Epithelial cell of esophagus (primary cell): ENCODE measurements at regions not wholly inside any gene's neighbourhood (a gene's known extent, or its start where the extent isn't known, plus 50 kb on each side); places are given as distances from the start of the nearest gene placed in this dataset.

ENCODE experiments used
- DNase-seq: peaks from one replicate; pipeline ENCODE4 v3.0.0; 2010; ENCODE audit warnings: low read depth
- H3K4me3 ChIP-seq: 2 replicates; pipeline ENCODE4 v1.5.1; 2011; ENCODE audit warnings: mild to moderate bottlenecking, low read length, control low read depth
- TF ChIP-seq, protein P1 (sequence below): IDR thresholded peaks from 2 replicates; pipeline ENCODE4 v1.5.1; 2011; ENCODE audit warnings: low read depth, mild to moderate bottlenecking, low read length, control low read depth, inconsistent platforms; ENCODE audit not compliant: insufficient read depth; ENCODE audit errors: missing control alignments

DNA sequence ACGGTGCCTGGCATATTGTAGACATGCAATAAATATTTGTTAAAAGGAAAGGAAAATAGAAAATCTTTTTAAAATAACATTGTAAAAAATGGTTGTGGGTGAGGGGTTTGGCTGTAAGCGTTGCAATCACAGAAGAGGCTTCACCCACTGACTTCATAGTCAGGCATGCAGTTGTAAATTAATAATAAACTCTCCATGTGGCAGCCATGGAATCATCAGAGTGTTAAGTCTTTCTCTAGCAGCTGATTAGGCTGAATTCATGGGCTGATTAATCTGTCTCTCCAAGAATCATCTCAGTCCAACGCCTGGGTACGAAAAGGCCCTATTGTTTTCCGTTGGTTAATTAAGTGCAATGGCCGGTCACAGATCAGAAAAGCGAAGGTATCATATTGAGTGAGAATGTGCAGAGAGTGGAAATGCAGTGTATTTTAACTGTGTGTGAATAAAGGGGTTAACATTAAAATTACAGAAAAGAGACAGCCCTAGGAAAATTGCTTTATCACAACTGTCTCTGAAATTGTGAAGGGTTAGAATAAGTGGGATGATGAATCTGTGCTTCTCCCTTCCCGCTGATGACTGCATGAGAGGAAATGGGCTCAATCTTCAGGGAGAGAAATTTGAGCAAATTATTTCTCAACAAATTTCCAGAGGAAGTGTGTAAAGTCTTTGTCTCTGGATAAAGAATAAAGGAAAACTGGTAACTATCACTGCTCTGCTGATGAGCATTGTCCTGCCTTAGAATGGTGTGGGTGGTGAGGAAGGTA is 269.0 kb downstream of the FAM76B start:
- TF ChIP-seq, protein P1, sequence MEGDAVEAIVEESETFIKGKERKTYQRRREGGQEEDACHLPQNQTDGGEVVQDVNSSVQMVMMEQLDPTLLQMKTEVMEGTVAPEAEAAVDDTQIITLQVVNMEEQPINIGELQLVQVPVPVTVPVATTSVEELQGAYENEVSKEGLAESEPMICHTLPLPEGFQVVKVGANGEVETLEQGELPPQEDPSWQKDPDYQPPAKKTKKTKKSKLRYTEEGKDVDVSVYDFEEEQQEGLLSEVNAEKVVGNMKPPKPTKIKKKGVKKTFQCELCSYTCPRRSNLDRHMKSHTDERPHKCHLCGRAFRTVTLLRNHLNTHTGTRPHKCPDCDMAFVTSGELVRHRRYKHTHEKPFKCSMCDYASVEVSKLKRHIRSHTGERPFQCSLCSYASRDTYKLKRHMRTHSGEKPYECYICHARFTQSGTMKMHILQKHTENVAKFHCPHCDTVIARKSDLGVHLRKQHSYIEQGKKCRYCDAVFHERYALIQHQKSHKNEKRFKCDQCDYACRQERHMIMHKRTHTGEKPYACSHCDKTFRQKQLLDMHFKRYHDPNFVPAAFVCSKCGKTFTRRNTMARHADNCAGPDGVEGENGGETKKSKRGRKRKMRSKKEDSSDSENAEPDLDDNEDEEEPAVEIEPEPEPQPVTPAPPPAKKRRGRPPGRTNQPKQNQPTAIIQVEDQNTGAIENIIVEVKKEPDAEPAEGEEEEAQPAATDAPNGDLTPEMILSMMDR = no peak
- H3K4me3 ChIP-seq = no peak overlapping the region
- DNase-seq = no peak

DNA sequence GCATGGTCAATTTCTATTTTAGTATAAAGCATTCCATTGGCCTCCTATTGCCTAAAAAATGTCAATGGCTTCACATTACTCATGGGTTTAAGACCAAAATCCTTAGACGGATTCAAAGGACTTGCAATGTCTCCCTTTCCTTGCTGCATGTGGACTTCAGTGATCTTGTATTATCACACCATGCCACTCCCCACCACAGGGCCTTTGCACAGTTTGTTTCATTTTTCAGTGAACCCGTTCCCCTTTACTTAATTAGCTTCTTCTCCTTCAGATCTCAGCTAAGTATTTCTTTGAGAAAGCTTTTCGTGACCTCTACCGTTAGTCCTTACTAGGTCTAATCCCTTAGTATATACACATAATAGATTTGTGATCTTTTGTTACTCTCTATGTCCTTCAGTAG is 269.7 kb downstream of the FAM76B start:
- TF ChIP-seq, protein P1 = no peak
- H3K4me3 ChIP-seq = no peak overlapping the region
- no peak for DNase-seq

DNA sequence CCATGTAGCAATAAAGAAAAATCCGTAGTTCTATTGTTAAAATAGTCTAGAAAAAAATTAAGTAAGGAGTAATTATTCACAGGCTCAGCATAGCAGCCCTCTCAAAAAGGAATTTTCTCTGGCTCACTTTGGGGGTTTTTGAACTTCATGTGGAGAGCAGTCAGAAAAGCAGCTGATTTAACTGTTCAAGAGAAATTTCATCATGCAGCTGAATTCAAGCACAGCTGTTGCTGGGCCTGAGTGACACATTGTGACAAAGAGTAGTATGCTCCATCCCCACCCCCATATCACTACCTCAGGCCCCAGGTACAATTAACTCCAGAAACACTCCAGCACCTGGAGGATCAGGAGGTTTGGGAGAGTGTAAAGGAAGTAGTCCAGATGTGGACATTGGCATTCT is 272.1 kb downstream of the FAM76B start:
- TF ChIP-seq, protein P1 = no peak
- DNase-seq = no peak
- no peak overlapping the region for H3K4me3 ChIP-seq

DNA sequence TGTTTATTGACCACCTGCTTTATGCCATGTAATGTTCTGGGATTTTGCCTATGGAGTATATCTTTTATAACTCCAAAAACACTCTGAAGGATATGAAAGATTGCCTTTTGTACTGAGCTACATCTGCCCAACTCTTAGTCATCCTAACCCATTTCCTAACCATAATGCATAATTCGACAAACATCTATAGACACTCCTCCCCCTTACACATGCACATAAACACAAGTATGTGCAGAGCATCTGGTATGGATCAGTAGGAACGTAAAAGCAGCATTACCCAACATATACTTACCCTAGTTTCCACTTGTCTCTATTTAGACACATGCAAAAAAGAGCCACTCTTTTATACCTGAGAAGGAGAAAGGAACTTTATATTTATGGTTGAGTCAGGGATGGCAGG is 272.8 kb downstream of the FAM76B start:
- peak; percentile 94 for DNase-seq
- TF ChIP-seq, protein P1 = no peak
- H3K4me3 ChIP-seq = no peak overlapping the region

DNA sequence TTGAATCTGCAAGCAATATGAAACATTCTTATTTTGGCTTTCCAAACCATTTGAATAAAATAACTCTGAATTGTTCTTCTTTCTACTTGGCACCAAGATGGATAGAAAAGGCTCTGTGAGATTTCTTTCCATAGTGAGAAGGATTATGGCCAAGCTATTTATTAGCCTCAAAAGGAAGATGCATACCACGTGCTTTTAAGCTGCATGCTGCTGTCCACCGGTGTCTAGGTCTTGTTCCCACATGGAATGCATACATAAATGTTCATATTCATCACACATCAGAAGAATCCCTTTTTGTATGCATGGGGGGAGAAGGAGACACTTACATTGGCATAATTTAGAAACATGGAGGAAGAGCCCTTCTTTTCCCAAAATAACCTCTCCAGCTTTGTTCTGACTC is 273.4 kb downstream of the FAM76B start:
- H3K4me3 ChIP-seq = no peak overlapping the region
- TF ChIP-seq, protein P1 = no peak
- DNase-seq = no peak

DNA sequence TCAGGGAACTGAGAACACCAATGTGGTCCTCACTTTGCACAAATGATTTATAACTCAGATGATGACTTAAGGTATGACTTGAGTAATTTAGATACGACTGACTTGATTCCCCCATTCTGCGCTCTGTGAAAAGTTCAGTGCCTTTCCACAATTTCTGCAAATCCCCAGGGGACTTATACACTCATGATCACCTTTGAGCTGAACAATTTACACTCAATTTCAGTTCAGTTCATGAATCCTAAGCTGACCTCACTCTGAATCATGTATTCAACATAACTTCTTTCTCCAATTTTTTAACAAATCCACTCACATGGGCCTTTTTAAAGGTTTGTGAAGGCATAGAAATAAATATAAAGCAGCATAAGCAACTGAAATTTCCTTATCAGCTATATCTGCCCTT is 274.2 kb downstream of the FAM76B start:
- H3K4me3 ChIP-seq = no peak overlapping the region
- peak; percentile 50 for DNase-seq
- TF ChIP-seq, protein P1 = no peak
